GM21619 (cell line): ENCODE measurements at regions not wholly inside any gene's neighbourhood (a gene's known extent, or its start where the extent isn't known, plus 50 kb on each side); places are given as distances from the start of the nearest gene placed in this dataset.

Source experiments
- ATAC-seq: cut with Tn5 transposase; IDR thresholded peaks from one replicate; pipeline ENCODE4 v1.9.1; 2021; ENCODE audit not compliant: unreplicated experiment

GRCh38 chr4:10984815-10985214, 300.2 kb upstream of the CLNK start:
- no peak for ATAC-seq

- no peak for ATAC-seq
Measured at GRCh38 chr4:10983885-10984640, 299.5 kb upstream of the CLNK start.

GRCh38 chr4:10983268-10983667, 298.7 kb upstream of the CLNK start:
- no peak for ATAC-seq

GRCh38 chr4:10982305-10982704, 297.7 kb upstream of the CLNK start:
- ATAC-seq: no peak

- no peak for ATAC-seq
Measured at GRCh38 chr4:10981576-10981975, 297.0 kb upstream of the CLNK start.

GRCh38 chr4:10981096-10981495, 296.5 kb upstream of the CLNK start:
- no peak for ATAC-seq

- ATAC-seq: no peak
Measured at GRCh38 chr4:10979032-10979431, 294.5 kb upstream of the CLNK start.

- peak; percentile 70 for ATAC-seq
Measured at GRCh38 chr4:10977534-10977933, 293.0 kb upstream of the CLNK start.

GRCh38 chr4:10974371-10974770, 289.8 kb upstream of the CLNK start:
- no peak for ATAC-seq

GRCh38 chr4:10973686-10974085, 289.1 kb upstream of the CLNK start:
- no peak for ATAC-seq

- ATAC-seq: no peak
Measured at GRCh38 chr4:10971800-10972401, 287.3 kb upstream of the CLNK start.

GRCh38 chr4:10965196-10965595, 280.6 kb upstream of the CLNK start:
- no peak for ATAC-seq

- no peak for ATAC-seq
Measured at GRCh38 chr4:10963958-10964703, 279.6 kb upstream of the CLNK start.

- ATAC-seq: no peak
Measured at GRCh38 chr4:10963241-10963640, 278.7 kb upstream of the CLNK start.

- no peak for ATAC-seq
Measured at GRCh38 chr4:10962246-10962645, 277.7 kb upstream of the CLNK start.

- ATAC-seq: no peak
Measured at GRCh38 chr4:10960389-10960788, 275.8 kb upstream of the CLNK start.

GRCh38 chr4:10959586-10959985, 275.0 kb upstream of the CLNK start:
- ATAC-seq: no peak

GRCh38 chr4:10958226-10958856, 273.8 kb upstream of the CLNK start:
- no peak for ATAC-seq

GRCh38 chr4:10951306-10951705, 266.7 kb upstream of the CLNK start:
- no peak for ATAC-seq

- peak; percentile 55 for ATAC-seq
Measured at GRCh38 chr4:10949039-10949733, 264.6 kb upstream of the CLNK start.

- ATAC-seq: no peak
Measured at GRCh38 chr4:10947898-10948297, 263.3 kb upstream of the CLNK start.
